GM21529 (cell line): ENCODE measurements at regions not wholly inside any gene's neighbourhood (a gene's known extent, or its start where the extent isn't known, plus 50 kb on each side); places are given as distances from the start of the nearest gene placed in this dataset.
"Not testable (repeated sequence)": the region's sequence is repeated elsewhere in the genome, so short reads cannot be mapped to it uniquely, and the experiment has no call there.

Source experiments
- ATAC-seq: cut with Tn5 transposase; IDR thresholded peaks from one replicate; pipeline ENCODE4 v1.9.1; 2021; ENCODE audit not compliant: unreplicated experiment

DNA sequence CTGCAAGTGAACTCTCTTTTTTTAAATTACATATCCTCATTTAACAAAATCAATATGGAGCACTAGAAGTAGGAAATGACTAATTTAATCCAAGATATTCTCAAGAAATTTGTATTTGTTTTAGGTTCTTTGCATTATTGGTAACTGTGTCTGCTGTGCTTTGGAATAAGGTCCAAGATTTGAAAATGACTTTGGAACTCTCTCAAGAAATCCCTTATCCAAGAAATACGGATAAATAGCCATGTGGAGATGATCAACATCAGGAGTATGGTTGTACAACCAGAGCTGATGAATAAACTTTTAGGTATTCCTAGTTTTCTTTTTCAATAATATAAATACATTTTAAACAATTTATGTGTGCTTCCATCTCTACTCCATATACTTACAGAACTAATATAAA, 279.9 kb upstream of the SEMA3C start:
- ATAC-seq, result no peak

DNA sequence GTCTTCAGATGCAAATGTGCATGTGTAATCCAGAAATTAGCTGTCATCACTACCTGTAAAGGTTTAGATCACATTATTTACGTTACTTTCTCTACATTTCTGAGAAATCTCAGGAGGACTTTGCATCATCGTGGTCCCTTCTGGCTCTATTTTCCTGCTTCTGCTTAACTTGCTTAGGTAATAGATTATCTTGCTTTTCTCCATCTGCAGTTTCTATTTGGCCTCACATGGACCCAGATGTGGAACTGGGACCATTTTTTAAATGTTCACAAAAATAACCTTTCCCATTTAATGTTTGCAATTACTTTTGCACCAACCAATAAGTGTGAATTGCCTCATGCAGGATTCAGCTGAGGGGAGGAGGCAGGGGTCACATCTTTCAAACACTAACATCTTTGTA, 278.4 kb upstream of the SEMA3C start:
- ATAC-seq, result no peak

DNA sequence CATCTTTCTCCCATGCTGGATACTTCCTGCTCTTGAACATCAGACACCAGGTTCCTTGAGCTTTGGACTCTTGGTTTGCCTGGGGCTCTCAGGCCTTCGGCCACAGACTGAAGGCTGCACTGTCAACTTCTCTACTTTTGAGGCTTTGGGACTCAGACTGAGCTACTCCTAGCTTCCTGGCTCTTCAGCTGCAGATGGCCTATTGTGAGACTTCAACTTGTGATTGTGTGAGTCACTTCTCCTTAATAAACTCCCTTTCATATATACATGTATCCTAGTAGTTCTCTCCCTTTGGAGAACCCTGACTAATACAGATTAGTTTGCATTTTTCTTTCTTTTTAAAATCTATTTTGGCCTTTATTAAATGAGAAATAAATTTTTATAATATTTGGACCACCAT, 276.2 kb upstream of the SEMA3C start:
- ATAC-seq, result no peak

DNA sequence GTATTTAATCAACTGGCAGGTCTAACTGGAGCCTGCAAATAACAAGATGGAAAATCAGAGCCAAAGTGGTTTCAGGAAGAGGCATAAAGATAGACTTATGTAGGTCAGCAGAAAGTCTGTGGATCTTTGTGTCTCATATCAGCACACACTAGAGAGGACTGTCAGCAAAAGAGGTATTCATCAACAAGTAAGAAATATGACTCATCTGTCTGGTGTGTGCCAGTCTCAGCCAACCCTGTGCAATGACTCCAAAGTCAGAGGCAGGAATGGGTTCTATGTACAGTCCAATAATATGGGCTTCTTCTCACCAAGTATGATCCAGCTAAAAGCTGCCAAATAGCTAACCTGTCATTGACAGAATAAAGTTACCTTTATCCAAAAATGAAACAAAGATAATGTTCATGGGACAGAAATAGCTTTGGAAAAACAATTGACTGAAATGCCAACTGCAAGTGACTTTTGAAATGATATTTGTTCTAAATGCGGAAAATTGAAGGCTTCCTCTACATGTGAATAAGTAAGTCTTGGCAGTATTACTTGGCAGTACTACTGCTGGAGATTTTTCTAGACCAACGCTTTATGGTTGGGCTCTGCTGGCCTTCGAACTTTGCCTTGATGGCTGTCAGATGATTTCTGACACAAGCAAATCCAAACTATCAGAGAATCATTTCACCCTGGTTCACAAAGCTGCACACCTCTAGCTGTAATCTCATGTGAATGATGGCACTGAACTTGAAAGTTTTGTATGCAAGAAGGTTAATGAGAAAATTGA, 272.3 kb upstream of the SEMA3C start:
- ATAC-seq, result no peak

DNA sequence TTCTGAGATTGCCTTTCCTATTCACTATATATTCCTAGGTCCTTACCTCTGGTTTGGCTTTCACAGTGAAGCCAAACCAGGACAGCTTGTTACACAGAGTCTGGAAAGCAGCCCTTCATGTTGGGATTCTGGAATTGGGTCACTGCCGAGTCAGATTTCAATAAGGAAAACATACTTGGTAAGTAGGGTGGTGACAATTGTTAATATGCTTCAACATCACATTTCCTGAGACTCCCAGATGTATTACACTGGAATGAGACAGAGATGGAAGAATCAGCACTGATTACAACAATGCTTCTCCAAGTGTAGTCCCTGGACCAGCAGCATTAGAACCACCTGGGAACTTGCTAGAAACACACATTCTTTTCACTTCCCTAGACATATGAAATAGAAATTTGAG, 268.9 kb upstream of the SEMA3C start:
- ATAC-seq, result no peak

DNA sequence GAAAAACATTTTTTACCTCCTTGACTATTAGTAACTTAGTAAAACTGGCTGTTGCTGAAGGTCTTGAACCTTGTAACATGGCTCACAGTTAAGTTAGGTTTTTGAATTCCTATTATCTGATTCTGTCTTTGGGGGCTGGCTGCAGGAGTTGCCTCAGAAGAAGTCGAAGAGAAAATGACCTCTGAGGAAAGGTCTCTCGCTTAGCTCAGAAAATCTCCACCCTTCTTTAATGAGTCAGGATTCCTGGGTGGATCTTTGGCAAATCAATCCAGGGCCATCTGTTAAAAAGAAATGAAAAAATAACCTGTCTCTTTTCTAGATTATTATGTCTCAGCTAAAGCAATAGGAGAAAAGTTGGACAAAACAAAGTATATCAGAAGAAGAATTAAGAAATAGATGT, 267.8 kb upstream of the SEMA3C start:
- ATAC-seq, result no peak

DNA sequence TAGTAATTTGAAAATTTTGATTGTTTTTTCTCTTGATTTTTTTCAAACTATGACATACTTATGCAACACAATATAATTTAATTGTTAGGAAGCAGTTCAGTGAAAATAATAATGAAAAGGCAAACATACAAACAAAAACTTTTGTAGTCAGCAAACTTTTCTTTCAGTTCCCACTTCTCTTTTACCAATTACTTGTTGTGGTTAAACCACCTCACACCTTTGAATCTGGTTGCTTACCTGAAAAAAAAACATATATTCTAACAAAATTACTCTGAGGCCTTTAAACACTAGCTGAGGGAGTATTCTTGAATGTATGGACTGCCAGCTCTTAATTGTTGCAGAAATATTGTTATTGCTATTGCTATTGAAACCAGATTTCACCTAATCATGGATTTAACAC, 266.2 kb upstream of the SEMA3C start:
- no peak for ATAC-seq

DNA sequence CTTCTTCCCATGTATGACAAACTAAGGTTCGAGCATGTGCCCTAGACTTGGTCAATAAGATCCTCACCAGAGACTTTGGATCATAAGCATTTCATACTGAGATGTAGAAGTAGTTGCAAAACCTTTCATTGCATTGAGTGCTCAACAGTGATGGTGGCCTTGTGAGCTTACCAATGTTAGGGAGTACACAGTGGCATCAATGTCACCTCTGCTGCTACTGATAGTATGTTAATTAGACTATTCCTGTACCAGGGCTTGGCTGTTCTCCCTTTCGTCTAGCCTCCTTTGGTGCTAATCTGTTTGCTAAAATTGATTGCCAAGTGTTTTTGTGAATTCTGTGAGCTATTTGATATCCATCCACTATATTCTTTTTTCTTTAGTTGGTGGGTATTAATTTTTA, 264.5 kb upstream of the SEMA3C start:
- ATAC-seq, result no peak

DNA sequence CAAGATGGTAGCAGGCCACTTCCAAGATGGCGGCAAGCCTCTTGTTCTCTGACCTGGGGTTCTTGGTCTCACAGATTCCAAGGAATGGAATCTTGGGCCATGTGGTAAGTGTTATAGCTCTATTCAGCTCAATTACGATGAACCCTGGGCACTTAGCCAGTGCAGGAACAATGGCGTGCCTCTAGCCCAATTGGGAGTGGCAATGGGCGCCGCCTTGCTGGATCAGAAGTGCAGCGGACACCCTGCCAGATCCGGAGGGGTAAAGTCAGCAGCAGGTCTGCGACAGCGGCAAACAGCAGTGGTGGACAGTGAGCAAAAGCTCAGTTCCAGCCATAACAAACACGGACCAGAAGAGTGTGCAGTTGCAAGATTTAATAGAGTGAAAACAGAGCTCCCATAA, 263.2 kb upstream of the SEMA3C start:
- not testable (repeated sequence) for ATAC-seq

DNA sequence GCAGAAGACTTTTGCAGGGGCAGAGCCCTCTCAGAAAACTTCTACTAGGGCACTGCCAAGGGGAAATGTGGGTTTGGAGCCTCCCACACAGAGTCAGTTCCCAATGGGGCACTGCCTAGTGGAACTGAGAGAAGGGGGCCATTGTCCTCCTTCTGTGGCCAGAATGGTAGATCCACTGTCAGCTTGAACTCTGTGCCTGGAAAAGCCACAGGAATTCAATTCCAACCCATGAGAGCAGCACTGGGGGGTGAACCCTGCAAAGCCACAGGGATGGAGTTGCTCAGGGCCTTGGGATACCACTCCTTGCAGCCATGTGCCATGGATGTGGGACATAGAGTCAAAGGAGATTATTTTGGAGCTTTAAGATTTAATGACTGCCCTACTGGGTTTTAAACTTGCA, 262.2 kb upstream of the SEMA3C start:
- no peak for ATAC-seq

DNA sequence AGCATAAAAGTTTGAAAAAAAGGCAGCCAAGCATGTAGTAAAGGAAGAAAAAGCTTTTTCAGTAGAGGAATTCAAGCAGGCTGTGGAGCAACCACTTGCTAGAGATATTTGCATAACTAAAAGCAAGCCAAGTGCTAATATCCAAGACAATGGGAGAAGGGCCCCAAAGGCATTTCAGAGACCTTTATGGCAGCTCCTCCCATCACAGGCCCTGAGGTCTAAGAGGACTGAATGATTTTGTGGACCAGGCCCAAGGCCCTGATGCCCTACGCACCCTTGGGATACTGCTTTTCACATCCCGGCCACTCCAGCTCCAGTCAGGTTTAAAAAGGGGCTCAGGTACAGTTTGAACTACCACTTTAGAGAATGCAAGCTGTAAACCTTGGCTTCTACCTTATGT, 261.7 kb upstream of the SEMA3C start:
- no peak for ATAC-seq

DNA sequence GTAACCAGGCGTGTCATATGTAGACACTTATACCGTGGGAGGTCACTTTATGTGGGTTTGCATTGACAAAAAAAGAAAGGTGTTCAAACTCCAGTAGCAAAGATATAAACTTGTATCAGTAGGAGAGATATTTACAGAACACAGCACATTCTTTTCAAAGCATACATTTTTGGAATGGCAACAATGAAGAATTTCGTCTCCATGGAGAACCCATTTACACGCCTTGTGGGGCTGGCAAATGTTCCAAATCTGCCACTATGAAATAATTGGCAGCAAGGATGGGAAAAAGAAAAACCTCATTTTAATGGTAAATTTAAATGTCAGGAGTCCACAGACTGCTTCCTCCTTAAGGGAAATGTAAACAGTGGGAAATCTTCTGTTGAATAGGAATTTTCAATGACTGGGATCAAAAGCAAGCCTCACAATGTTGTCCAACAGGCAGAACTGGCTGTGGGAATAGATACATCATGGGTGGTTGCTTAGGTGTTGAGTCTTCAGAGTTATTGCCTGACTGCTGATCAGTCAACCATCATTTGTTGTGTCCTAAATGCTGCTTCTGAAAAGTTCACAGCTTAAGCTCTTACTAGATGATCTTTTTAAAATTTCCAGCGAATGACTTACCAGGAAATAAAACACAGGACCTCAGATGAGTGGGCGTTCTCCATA, 256.6 kb upstream of the SEMA3C start:
- ATAC-seq, result no peak

DNA sequence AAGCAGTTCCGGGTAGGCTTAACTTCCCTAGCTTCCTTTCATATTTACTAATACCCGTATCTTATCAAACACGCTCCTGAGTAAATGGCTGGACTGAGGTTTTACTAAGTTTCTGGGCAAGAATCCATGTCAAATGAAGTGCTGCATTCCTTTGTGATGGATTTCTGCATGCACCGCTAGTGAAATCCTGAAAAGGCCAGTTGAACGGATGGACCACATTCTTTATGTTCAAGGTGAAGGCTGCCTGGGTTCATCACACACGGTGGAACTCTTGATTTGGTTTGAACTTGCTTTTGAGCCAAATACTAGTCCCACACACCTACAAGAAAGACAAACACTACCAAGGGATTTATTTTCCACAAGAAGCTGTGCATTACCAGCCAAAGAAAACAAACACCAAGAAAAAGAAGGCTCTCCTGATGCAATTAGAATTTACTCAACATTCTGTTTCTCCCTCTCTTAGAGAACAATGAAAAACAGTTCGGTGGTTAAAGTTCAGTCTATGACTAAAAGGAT, 255.0 kb upstream of the SEMA3C start:
- ATAC-seq, result no peak

DNA sequence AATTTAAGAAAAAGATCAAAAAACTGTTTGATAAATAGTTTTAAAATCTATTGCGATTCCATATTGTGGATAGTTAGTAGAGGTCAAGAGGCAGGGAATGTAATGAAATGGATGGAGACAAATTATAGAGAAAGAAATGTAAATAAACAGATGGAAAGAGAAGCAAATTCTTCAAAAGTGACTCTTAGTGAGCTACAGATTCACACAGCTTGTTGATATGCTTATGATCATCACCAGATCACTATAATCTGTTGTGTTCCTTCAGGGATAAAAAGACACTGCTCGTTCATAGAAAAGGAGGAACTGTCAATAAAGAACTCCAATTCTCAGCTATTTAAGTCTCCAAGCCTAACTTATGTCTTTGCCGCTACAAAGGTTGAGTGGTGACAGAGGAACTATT, 251.4 kb upstream of the SEMA3C start:
- no peak for ATAC-seq

DNA sequence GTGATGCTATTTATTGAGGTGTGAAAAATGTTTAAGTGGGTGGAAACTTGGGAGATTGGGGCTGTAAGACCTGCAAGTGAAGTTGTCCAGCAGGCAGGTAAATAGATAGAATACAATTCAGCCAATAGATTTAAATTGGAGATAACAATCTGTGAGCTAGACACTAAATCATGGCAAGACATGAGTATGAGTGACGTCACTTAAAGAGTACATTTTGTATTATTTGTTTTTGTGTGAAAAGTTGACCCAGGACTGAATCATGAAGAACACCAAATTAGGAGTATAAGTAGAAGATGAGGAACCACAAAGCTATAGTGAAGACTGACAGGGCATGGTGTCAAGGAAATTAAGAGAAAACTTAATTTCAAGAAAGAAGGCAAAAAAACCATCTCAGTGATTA, 249.1 kb upstream of the SEMA3C start:
- ATAC-seq, result no peak

DNA sequence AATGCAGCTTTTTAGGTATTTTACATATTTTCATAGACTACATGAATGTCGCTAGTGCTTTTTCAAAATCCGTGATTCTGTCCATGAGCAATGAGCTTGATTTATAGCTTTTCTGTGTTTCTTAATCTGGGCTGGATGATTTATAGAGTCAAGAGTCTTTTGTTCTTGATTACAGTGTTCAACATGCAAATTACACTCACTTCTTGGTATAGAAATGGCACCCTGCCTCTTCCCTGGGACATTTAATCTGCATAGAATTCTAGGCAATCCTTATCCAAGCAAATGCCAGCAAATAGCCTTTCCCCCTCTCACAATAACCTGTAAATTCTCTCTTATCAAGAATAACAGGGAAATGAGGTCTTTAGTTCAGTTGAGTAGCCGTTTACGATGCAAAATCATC, 246.2 kb upstream of the SEMA3C start:
- ATAC-seq, result no peak

DNA sequence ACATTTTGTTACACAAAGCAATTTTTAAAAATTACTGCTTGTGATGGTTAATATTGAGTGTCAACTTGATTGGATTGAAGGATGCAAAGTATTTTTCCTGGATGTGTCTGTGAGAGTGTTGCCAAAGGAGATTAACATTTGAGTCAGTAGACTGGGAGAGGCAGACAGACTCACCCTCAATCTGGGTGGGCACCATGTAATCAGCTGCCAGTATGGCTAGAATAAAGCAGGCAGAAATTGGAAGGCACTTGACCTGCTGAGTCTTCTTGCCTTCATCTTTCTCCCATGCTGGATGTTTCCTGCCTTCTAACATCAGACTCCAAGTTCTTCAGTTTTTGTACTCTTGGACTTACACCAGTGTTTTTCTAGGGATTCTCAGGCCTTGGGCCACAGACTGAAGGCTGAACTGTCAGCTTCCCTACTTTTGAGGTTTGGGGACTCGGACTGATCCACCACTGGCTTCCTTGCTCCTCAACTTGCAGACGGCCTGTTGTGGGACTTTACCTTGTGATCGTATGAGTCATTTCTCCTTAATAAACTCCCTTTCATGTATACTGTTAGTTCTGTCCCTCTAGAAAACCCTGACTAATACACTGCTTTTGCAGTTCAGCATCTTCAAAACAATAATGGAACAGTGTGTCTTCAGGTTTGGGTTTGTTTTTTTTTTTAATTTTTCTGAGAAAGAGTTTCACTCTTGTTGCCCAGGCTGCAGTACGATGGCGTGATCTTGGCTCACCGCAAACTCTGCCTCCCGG, 244.1 kb upstream of the SEMA3C start:
- no peak for ATAC-seq

DNA sequence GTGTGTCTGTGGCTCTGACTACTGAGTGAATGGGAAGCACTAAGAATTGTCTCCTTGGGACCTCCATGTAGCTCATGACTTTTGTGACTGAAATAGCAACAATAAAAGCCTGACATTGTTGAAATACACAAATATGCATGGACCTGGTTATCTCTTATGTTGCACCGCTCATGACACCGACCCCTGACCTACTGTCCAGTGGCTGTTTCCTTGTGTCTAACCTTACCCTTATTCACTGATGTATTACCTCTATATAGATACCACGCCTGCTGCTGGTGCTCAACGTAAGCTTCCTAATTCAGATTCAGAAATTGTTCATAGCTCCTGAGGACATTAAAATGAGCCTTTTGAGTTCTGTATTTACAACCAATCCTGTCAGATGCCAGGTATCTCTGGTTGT, 243.4 kb upstream of the SEMA3C start:
- no peak for ATAC-seq

DNA sequence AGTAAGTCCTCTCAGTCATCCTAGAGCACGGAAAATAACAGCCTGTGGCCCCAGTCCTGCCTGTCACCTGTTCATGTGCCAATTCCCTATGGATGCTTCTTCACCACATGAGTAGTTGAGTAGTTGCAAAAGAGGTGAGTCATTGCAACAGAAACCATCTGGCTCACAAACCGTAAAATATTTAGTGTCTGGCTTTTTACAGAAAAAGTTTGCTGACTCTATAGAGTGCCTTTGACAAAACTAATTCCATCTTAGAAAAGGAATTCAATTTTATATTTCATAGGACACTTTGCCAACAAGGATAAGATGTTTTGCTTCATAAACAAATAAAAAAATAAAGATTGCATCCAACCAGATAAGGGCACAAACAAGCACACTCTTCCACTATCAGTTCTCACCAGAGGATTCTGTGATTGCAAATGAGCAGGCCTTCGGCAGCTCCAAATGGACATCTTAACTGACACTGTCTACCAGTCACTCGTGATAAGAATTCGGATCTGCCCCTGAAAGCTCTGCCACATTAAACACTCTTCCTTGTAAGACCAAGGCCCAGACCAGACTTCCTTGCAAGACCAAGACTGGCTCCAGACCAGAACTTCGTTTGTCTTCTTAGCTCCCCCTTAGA, 242.7 kb upstream of the SEMA3C start:
- ATAC-seq, result no peak

DNA sequence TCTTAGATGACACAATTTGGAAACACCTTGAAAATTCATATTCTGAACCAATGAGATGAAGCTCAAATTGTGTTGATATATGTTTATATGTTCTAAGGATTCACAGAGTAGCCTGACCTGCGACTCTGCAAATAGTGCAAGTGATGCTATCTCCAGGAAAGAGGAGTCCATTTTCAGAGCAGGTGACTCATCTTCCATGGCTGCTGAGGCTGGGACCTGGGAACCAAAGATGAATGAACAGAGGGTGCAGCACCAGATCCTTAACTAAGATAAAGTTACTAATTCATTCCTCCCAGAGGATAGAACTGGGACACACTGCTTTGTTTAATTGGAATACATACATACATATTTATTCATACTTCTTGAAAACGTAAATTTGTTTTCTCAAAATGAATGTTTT, 240.6 kb upstream of the SEMA3C start:
- no peak for ATAC-seq

DNA sequence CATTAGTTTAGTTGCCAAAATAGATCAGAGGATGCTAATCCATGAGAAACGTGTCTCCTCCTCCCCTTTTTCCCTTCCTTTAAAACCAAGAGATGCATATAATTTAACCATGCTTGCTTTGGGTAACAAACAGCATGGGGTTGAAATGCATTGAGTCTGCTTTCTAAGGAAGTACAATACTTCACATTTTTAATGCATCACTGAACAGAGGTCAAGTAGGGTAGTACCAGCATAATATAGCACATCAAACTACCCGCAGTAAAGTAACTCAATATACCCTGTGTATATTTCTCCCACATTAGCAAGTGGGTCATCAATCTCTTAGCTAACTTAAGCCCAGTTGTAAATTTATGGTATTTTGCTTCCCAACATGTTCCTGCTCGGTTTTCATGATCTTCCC, 239.3 kb upstream of the SEMA3C start:
- no peak for ATAC-seq
